22Rv1 (cell line): ENCODE measurements at regions not wholly inside any gene's neighbourhood (a gene's known extent, or its start where the extent isn't known, plus 50 kb on each side); places are given as distances from the start of the nearest gene placed in this dataset.

Experiments used
- H3K27ac ChIP-seq: fragments of 450-650 bp; 2 replicates; pipeline ENCODE4 v1.5.1; 2017
- CTCF ChIP-seq: fragments of 450-650 bp; IDR thresholded peaks from 2 replicates; pipeline ENCODE4 v1.5.1; 2017; ENCODE audit warnings: mild to moderate bottlenecking
- ZFX ChIP-seq: fragments of 450-650 bp; IDR thresholded peaks from 2 replicates; pipeline ENCODE4 v1.6.1; 2017; ENCODE audit warnings: antibody characterized with exemption, borderline replicate concordance

GRCh38 chr14:37844614-37845013 is 249.2 kb downstream of the TTC6 start:
- no peak overlapping the region for H3K27ac ChIP-seq
- TF ChIP-seq CTCF = no peak
- TF ChIP-seq ZFX = no peak

GRCh38 chr14:37848985-37849621 is 253.7 kb downstream of the TTC6 start:
- TF ChIP-seq CTCF (no peak), ZFX (no peak)
- no peak overlapping the region for H3K27ac ChIP-seq

- no peak for TF ChIP-seq ZFX
- TF ChIP-seq CTCF = no peak
- H3K27ac ChIP-seq = no peak overlapping the region
These were observed 255.6 kb downstream of the TTC6 start for GRCh38 chr14:37851054-37851453.

GRCh38 chr14:37855871-37856270 is 260.4 kb downstream of the TTC6 start:
- H3K27ac ChIP-seq = no peak overlapping the region
- TF ChIP-seq ZFX (no peak), CTCF (no peak)

GRCh38 chr14:37857774-37858266 is 262.4 kb downstream of the TTC6 start:
- H3K27ac ChIP-seq = no peak overlapping the region
- TF ChIP-seq ZFX (no peak), CTCF (no peak)

- TF ChIP-seq CTCF (no peak), ZFX (no peak)
- no peak overlapping the region for H3K27ac ChIP-seq
These were observed 263.3 kb downstream of the TTC6 start for GRCh38 chr14:37858733-37859132.

- H3K27ac ChIP-seq = no peak overlapping the region
- no peak for TF ChIP-seq ZFX
- TF ChIP-seq CTCF = no peak
These were observed 263.7 kb downstream of the TTC6 start for GRCh38 chr14:37859177-37859576.
